GM10266 (cell line): ENCODE measurements at regions not wholly inside any gene's neighbourhood (a gene's known extent, or its start where the extent isn't known, plus 50 kb on each side); places are given as distances from the start of the nearest gene placed in this dataset.

Source experiments
- DNase-seq: peaks from one replicate; pipeline ENCODE4 v3.0.0; 2012; ENCODE audit errors: extremely low spot score
- CTCF ChIP-seq: IDR thresholded peaks from 2 replicates; pipeline ENCODE4 v1.5.1; 2012; ENCODE audit warnings: mild to moderate bottlenecking, low read depth; ENCODE audit not compliant: control insufficient read depth, insufficient read depth; ENCODE audit errors: missing control alignments

- TF ChIP-seq CTCF: no peak
- DNase-seq: no peak
Observed at GRCh38 chr22:47565607-47566006, 803.2 kb downstream of the TBC1D22A start.

GRCh38 chr22:47564651-47565434, 802.4 kb downstream of the TBC1D22A start:
- TF ChIP-seq CTCF: no peak
- no peak for DNase-seq

GRCh38 chr22:47564158-47564450, 801.7 kb downstream of the TBC1D22A start:
- no peak for DNase-seq
- no peak for TF ChIP-seq CTCF

- TF ChIP-seq CTCF: no peak
- no peak for DNase-seq
Observed at GRCh38 chr22:47563406-47564157, 801.1 kb downstream of the TBC1D22A start.

GRCh38 chr22:47561766-47562165, 799.3 kb downstream of the TBC1D22A start:
- TF ChIP-seq CTCF: no peak
- DNase-seq: no peak

GRCh38 chr22:47561115-47561675, 798.7 kb downstream of the TBC1D22A start:
- no peak for DNase-seq
- no peak for TF ChIP-seq CTCF
